ENCODE measurements at regions not wholly inside any gene's neighbourhood (a gene's known extent, or its start where the extent isn't known, plus 50 kb on each side); places are given as distances from the start of the nearest gene placed in this dataset.

DNA sequence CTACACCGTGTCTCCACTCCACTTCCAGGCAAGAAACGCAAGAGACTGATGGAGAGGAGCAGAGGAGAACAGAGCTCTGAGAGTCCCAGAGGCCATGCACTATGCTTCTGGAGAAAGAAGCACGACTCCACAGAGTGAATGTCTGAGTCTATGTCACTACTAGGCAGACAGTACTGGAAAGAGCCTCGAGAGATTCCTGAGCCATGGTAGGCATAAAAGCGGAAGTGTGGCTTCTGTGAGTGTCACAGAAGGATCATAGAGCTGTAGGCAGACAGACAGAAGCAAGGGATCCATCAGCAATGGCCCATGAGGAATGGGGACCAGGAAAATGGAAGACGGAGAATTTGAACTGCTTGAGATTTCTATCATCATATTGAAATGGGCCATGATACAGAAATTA is 542.6 kb downstream of the ZEB2 start:
- no peak overlapping the region for H3K4me3 ChIP-seq (ENCODE audit: low read depth, low read length)
- TF ChIP-seq, protein P1, sequence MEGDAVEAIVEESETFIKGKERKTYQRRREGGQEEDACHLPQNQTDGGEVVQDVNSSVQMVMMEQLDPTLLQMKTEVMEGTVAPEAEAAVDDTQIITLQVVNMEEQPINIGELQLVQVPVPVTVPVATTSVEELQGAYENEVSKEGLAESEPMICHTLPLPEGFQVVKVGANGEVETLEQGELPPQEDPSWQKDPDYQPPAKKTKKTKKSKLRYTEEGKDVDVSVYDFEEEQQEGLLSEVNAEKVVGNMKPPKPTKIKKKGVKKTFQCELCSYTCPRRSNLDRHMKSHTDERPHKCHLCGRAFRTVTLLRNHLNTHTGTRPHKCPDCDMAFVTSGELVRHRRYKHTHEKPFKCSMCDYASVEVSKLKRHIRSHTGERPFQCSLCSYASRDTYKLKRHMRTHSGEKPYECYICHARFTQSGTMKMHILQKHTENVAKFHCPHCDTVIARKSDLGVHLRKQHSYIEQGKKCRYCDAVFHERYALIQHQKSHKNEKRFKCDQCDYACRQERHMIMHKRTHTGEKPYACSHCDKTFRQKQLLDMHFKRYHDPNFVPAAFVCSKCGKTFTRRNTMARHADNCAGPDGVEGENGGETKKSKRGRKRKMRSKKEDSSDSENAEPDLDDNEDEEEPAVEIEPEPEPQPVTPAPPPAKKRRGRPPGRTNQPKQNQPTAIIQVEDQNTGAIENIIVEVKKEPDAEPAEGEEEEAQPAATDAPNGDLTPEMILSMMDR (IDR thresholded peaks at IDR 0.05; ENCODE audit: insufficient read depth, low read length) = no peak
- no peak for DNase-seq (ENCODE audit: low read depth)

DNA sequence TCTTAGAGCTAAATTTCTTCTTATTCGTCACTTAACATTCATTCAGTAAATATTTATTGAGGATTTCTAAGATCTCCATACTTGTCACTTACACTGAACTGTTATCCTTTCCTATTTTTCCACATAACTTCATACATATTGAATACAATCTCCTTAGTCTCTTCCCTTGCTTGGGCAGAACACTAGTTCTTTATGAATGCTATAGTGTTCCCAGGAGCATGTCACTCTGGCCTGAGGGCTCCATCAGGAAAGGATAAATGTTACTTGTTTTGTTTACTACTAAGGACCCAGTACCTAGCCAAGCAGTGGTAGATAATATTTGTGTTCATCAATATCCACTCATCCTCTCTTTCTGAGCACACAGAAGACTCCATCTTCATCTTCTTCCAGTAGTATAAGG is 544.7 kb downstream of the ZEB2 start:
- DNase-seq (ENCODE audit: low read depth) = no peak
- H3K4me3 ChIP-seq (ENCODE audit: low read depth, low read length) = no peak overlapping the region
- TF ChIP-seq, protein P1 (IDR thresholded peaks at IDR 0.05; ENCODE audit: insufficient read depth, low read length) = no peak

DNA sequence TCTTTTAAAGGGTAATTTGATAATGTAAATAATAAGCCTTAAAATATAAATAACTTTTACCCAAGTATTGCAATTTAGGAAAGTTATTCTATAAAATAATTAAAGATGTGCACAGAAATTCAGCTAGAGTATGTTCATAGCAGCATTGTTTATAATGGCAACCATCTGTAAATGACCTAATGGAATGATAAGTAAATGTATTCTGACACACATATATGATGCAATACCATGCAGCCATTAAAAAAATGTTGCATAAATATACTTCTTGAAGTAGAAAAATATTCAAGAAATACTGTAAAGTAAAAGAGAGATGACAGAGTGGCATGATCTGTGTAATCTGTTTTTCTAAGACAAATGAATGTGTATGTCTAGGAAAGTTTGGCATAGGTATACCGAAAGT is 545.7 kb downstream of the ZEB2 start:
- DNase-seq (ENCODE audit: low read depth) = peak; percentile 56
- TF ChIP-seq, protein P1 (IDR thresholded peaks at IDR 0.05; ENCODE audit: insufficient read depth, low read length) = no peak
- H3K4me3 ChIP-seq (ENCODE audit: low read depth, low read length) = no peak overlapping the region

DNA sequence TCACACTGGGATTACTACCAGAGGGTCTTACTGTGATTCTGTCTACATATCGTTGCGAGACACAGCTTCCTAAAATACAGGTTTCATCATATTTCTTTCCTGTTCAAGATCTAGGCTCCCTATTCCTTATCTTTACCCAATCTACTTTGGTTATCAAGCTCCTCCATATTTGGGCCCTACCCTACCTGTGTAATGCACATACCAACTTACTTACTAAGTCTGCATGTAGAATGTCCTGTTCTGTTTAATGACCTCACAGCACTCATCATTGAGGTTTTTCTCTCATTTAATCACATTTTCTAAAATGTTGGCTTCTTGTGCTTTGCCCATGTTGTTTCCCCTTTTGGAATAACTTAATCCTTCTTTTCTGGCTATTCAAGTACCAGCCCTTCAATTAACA is 551.1 kb downstream of the ZEB2 start:
- no peak overlapping the region for H3K4me3 ChIP-seq (ENCODE audit: low read depth, low read length)
- DNase-seq (ENCODE audit: low read depth) = no peak
- TF ChIP-seq, protein P1 (IDR thresholded peaks at IDR 0.05; ENCODE audit: insufficient read depth, low read length) = no peak

DNA sequence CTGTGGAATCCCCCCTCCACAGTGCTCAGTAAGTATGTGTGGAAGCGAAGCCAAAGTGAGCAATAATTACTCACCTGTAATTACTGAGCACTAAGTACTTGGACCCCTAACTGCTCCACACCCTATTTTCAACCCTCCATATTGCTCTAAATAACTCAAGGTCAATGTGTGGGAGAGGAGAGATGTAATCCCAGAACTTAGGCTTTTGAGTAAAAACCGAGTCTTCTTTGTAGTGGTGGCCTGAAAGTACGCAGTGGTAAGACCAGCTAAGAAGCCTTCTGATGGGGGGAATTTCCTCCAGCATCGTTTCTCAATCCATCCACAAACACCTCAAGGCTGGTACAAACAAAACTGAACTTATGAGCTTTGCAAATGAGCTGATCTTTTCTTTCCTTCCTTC is 551.6 kb downstream of the ZEB2 start:
- TF ChIP-seq, protein P1 (IDR thresholded peaks at IDR 0.05; ENCODE audit: insufficient read depth, low read length) = no peak
- no peak overlapping the region for H3K4me3 ChIP-seq (ENCODE audit: low read depth, low read length)
- DNase-seq (ENCODE audit: low read depth) = no peak

DNA sequence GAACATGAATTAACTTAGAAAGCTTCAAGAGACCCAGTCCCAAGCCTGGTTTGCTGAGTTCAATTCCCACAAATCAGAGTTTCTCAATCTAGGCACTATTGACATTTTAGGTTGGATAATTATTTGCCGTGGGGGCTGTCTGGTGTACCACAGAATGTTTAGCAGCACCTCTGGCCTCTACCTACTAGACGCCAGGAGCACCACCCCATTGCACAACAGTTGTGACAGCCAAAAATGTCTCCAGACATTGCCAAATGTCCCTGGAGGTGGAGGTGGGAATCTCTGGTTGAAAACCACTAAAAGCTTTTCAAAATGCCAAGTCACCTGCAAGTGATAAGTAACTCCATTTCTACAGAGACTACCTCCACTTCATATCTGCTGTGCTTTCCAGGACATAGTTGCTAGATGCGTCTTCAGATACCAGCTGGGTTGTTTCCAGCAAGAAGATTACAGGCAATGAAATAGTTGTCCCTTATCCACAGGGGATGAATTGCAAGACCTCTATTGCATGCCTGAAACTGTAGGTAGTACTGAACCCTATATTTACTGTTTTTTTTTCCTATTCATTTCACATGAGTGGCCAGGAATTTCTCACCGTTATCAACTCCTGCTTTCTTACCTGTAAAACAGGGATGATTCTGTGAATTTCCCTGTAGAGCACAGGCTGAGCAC is 554.3 kb downstream of the ZEB2 start:
- DNase-seq (ENCODE audit: low read depth) = no peak
- TF ChIP-seq, protein P1 (IDR thresholded peaks at IDR 0.05; ENCODE audit: insufficient read depth, low read length) = no peak
- H3K4me3 ChIP-seq (ENCODE audit: low read depth, low read length) = no peak overlapping the region

DNA sequence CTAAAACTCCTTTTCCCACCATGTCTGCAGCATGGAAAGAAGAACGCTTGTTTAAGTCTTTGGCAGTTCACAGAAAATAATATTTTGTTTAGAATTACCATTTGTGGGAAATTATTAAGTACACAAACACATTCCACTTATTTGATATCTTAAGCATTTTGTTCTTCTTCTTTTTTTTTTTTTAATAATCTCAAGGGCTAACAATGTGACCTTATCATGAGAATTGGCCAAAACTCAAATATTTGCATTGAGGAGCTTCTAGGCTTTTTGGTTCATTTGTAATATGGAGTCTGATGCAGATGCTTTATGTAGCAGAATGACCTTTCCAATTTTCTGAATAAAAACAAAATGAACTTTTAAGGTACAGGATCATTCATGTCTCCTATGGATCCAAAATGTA is 555.0 kb downstream of the ZEB2 start:
- DNase-seq (ENCODE audit: low read depth) = no peak
- H3K4me3 ChIP-seq (ENCODE audit: low read depth, low read length) = no peak overlapping the region
- TF ChIP-seq, protein P1 (IDR thresholded peaks at IDR 0.05; ENCODE audit: insufficient read depth, low read length) = no peak
